Fibroblast of mammary gland (primary cell): ENCODE measurements at regions not wholly inside any gene's neighbourhood (a gene's known extent, or its start where the extent isn't known, plus 50 kb on each side); places are given as distances from the start of the nearest gene placed in this dataset.

Experiments used
- DNase-seq: peaks from one replicate; pipeline ENCODE4 v3.0.0-alpha.2; 2010; ENCODE audit warnings: low read depth
- H3K4me3 ChIP-seq: 2 replicates; pipeline ENCODE4 v1.5.1; 2011; ENCODE audit warnings: low read depth, mild to moderate bottlenecking, low read length, moderate library complexity; ENCODE audit not compliant: control insufficient read depth
- CTCF ChIP-seq: conservative IDR thresholded peaks from 2 replicates; pipeline ENCODE4 v1.5.1; 2011; ENCODE audit warnings: low read depth, low read length, inconsistent platforms; ENCODE audit not compliant: control insufficient read depth, insufficient read depth

- no peak for DNase-seq
- H3K4me3 ChIP-seq, result no peak overlapping the region
- no peak for TF ChIP-seq CTCF
These were observed 79.2 kb upstream of the TPRG1 start for GRCh38 chr3:189092547-189092946.

- no peak for TF ChIP-seq CTCF
- H3K4me3 ChIP-seq, result no peak overlapping the region
- DNase-seq, result no peak
These were observed 77.2 kb upstream of the TPRG1 start for GRCh38 chr3:189094539-189094938.

GRCh38 chr3:189096092-189096491 is 75.7 kb upstream of the TPRG1 start:
- no peak overlapping the region for H3K4me3 ChIP-seq
- no peak for DNase-seq
- TF ChIP-seq CTCF, result no peak

GRCh38 chr3:189099031-189099471 is 72.7 kb upstream of the TPRG1 start:
- no peak overlapping the region for H3K4me3 ChIP-seq
- peak; percentile 71 for DNase-seq
- TF ChIP-seq CTCF, result no peak

GRCh38 chr3:189099505-189100290 is 72.1 kb upstream of the TPRG1 start:
- no peak for DNase-seq
- no peak for TF ChIP-seq CTCF
- H3K4me3 ChIP-seq, result no peak overlapping the region

GRCh38 chr3:189100866-189101265 is 70.9 kb upstream of the TPRG1 start:
- H3K4me3 ChIP-seq, result no peak overlapping the region
- DNase-seq, result no peak
- TF ChIP-seq CTCF, result no peak
